K562 (cell line): ENCODE measurements at regions not wholly inside any gene's neighbourhood (a gene's known extent, or its start where the extent isn't known, plus 50 kb on each side); places are given as distances from the start of the nearest gene placed in this dataset.

Experiments used
- ATAC-seq: fragments of 200-7000 bp; cut with Tn5 transposase; 3 replicates; pipeline ENCODE4 v1.9.1; 2020; ENCODE audit warnings: moderate library complexity
- BruUV-seq: library from RNA; stranded (reverse); fragments of 400-500 nt; replicated peaks from 2 replicates; lab custom pipeline; 2021; lab: Mats Ljungman, UMichigan
- CTCF ChIA-PET: fragments of 300-600 bp; formaldehyde crosslinking; extraction: SDS; loops from one replicate; lab custom pipeline; 2021; ENCODE audit warnings: low intra/inter-chr PET ratio; lab: Yijun Ruan, JAX
- POLR2A ChIA-PET: fragments of 300-600, 350-650 bp; sonication (Branson Sonifier 250); formaldehyde crosslinking; extraction: SDS; loops from one replicate; lab custom pipeline; 2021; ENCODE audit warnings: antibody characterized with exemption, inconsistent platforms; lab: Yijun Ruan, JAX
- DNase-seq, 4 experiments: peaks; one replicate each; pipeline versions ENCODE4 v3.0.0 to v3.0.0-alpha.2; 2011 to 2018; ENCODE audit warnings: low spot score in 3 of 4, mixed read lengths in 3 of 4; ENCODE audit errors: extremely low read depth in 1 of 4
- FAIRE-seq: peaks from 2 replicates; lab custom pipeline; 2011; peaks lifted over from hg19 to GRCh38; lab: Jason Lieb, UNC
- H2AFZ ChIP-seq: 2 replicates; pipeline ENCODE4 v1.6.0; 2011; ENCODE audit warnings: low read depth, low read length, control low read depth, inconsistent platforms
- H3K27ac ChIP-seq: fragments of 200-600 bp; 3 replicates; pipeline ENCODE4 v1.8.0; 2011; ENCODE audit warnings: low read depth, mild to moderate bottlenecking, control low read depth, inconsistent platforms, low read length, moderate library complexity, mixed read lengths; ENCODE audit errors: extremely low read depth
- H3K27me3 ChIP-seq, 2 experiments: fragments of 300-600 bp in 1 of 2; 2 replicates in 1 of 2; 3 replicates in 1 of 2; pipeline versions ENCODE4 v1.6.0 to v1.8.0; 2011; ENCODE audit warnings: inconsistent platforms in 2 of 2, low read length in 2 of 2, mild to moderate bottlenecking in 1 of 2, mixed read lengths in 1 of 2, moderate library complexity in 1 of 2; ENCODE audit not compliant: control insufficient read depth in 2 of 2, insufficient read depth in 2 of 2
- H3K36me3 ChIP-seq: fragments of 300-600 bp; 3 replicates; pipeline ENCODE4 v1.8.0; 2011; ENCODE audit warnings: mild to moderate bottlenecking, low read length, inconsistent platforms; ENCODE audit not compliant: control insufficient read depth, insufficient read depth
- H3K4me1 ChIP-seq, 2 experiments: fragments of 200-600 bp in 1 of 2; replicated peaks in 1 of 2; 2 replicates in 1 of 2; 3 replicates in 1 of 2; pipeline versions ENCODE4 v1.5.1 to v1.8.0; 2011; ENCODE audit warnings: inconsistent platforms in 2 of 2, low read length in 2 of 2, mild to moderate bottlenecking in 1 of 2, mixed read lengths in 1 of 2, moderate library complexity in 1 of 2; ENCODE audit not compliant: control insufficient read depth in 2 of 2, insufficient read depth in 2 of 2
- H3K4me2 ChIP-seq: 2 replicates; pipeline ENCODE4 v1.6.1; 2011; ENCODE audit warnings: low read length, control low read depth, inconsistent platforms, mixed read lengths; ENCODE audit not compliant: insufficient read depth
- H3K4me3 ChIP-seq: fragments of 200-600 bp; sonication (generic), shearing (Covaris generic); 2 replicates; pipeline ENCODE4 v1.5.1; 2016; ENCODE audit warnings: control low read depth, inconsistent platforms
- H3K79me2 ChIP-seq: fragments of 200-600 bp; 3 replicates; pipeline ENCODE4 v1.8.0; 2011; ENCODE audit warnings: low read length, inconsistent platforms; ENCODE audit not compliant: control insufficient read depth, insufficient read depth
- H3K9ac ChIP-seq, 2 experiments: 2 replicates each; pipeline versions ENCODE4 v1.6.0 to v1.6.1; 2011; ENCODE audit warnings: low read depth in 2 of 2, low read length in 2 of 2, control low read depth in 1 of 2, inconsistent platforms in 1 of 2, mild to moderate bottlenecking in 1 of 2, mixed read lengths in 1 of 2; ENCODE audit not compliant: insufficient read depth in 1 of 2
- H3K9me1 ChIP-seq: one replicate; pipeline ENCODE4 v1.6.0; 2011; ENCODE audit warnings: inconsistent platforms, mild to moderate bottlenecking, low read length, moderate library complexity; ENCODE audit not compliant: control insufficient read depth, insufficient read depth
- H3K9me3 ChIP-seq: replicated peaks from 2 replicates; pipeline ENCODE4 v1.5.1; 2011; ENCODE audit warnings: low read depth, low read length, inconsistent platforms; ENCODE audit not compliant: control insufficient read depth, insufficient read depth
- H4K20me1 ChIP-seq: replicated peaks from 2 replicates; pipeline ENCODE4 v1.6.1; 2011; ENCODE audit warnings: low read length, inconsistent platforms, mixed read lengths; ENCODE audit not compliant: control insufficient read depth, insufficient read depth
- JUND ChIP-seq, 2 experiments: IDR thresholded peaks; 2 replicates in 1 of 2; 3 replicates in 1 of 2; pipeline ENCODE4 v1.6.1; 2011; ENCODE audit warnings: borderline replicate concordance in 2 of 2, low read depth in 2 of 2, low read length in 2 of 2, improper control_type of control experiment in 1 of 2, missing biosample characterization in 1 of 2, missing genetic modification characterization in 1 of 2, missing genetic modification reagents in 1 of 2
- KDM4B ChIP-seq, 2 experiments: fragments of 450-650 bp in 1 of 2; sonication (generic) in 1 of 2; IDR thresholded peaks; 2 replicates each; pipeline ENCODE4 v1.6.1; 2016 to 2017; ENCODE audit warnings: borderline replicate concordance in 2 of 2, antibody characterized with exemption in 1 of 2, low read depth in 1 of 2, mild to moderate bottlenecking in 1 of 2
- LARP7 ChIP-seq: fragments of 450-650 bp; IDR thresholded peaks from 2 replicates; pipeline ENCODE4 v1.6.1; 2016
- XRCC3 ChIP-seq: fragments of 450-650 bp; IDR thresholded peaks from 2 replicates; pipeline ENCODE4 v1.6.1; 2017; ENCODE audit warnings: mild to moderate bottlenecking, moderate library complexity
- YBX1 ChIP-seq: fragments of 450-650 bp; IDR thresholded peaks from 2 replicates; pipeline ENCODE4 v1.7.1; 2016; ENCODE audit warnings: mild to moderate bottlenecking
- ZKSCAN1 ChIP-seq: fragments of 150-350 bp; IDR thresholded peaks from 2 replicates; pipeline ENCODE4 v1.6.1; 2016; ENCODE audit warnings: low read depth, low read length
- ZNF274 ChIP-seq: IDR thresholded peaks from 2 replicates; pipeline ENCODE4 v1.6.1; 2011; ENCODE audit warnings: low read depth, mild to moderate bottlenecking, low read length, moderate library complexity, borderline replicate concordance
- ZNF668 ChIP-seq: fragments of 250-450 bp; sonication (Bioruptor Pico); IDR thresholded peaks from 2 replicates; pipeline ENCODE4 v1.8.0; 2022; ENCODE audit warnings: mild to moderate bottlenecking, inconsistent platforms
- WGBS: fragments of 100-300 bp; shearing (Covaris generic); methylation state at CpG from one replicate; pipeline ENCODE4 v1.1.6; 2016; ENCODE audit warnings: low coverage, mixed read lengths; ENCODE audit not compliant: insufficient coverage; ENCODE audit errors: missing lambda C conversion rate; 5-methylcytosine and 5-hydroxymethylcytosine counted together
- in situ Hi-C: fragments of 300-500 bp; cut with MboI; formaldehyde crosslinking; loops from 4 replicates; pipeline ENCODE4 v1.15.0; 2018; ENCODE audit warnings: inconsistent platforms, mixed read lengths
- intact Hi-C: fragments of 100-400 bp; cut with micrococcal nuclease; formaldehyde crosslinking; loops from 2 replicates; pipeline ENCODE4 v1.14.2; 2022
- TF ChIP-seq, protein P1 (sequence below): fragments of 250-450 bp; sonication (Bioruptor Pico); IDR thresholded peaks from 2 replicates; pipeline ENCODE4 v1.5.0; 2020; ENCODE audit warnings: mild to moderate bottlenecking, borderline replicate concordance
- TF ChIP-seq, protein P2 (sequence below): fragments of 450-650 bp; IDR thresholded peaks from 2 replicates; pipeline ENCODE4 v1.6.1; 2018; ENCODE audit warnings: mild to moderate bottlenecking, low read depth; ENCODE audit not compliant: partially characterized antibody
- TF ChIP-seq, protein P3 (sequence below): sonication (generic); formaldehyde crosslinking; IDR thresholded peaks from 2 replicates; pipeline ENCODE4 v1.5.0; 2020; ENCODE audit warnings: missing genetic modification reagents
- TF ChIP-seq, protein P4 (sequence below): fragments of 250-450 bp; sonication (Bioruptor Pico); IDR thresholded peaks from 2 replicates; pipeline ENCODE4 v1.4.0; 2020

DNA sequence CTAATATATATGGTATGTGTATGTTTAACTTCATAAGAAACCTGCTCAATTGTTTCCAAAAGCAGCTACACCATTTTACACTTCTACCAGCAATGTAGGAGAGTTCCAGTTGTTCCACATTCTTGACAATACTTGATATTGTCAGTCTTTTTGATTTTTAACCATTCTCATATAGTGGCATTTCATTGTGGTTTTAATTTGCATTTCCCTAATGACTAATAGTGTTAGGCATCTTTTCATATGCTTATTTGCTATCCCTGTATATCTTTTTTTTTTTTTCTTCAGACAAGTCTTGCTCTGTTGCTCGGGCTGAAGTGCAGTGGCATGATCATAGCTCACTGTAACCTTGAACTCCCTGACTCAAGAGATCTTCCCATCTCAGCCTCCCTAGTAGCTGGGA lies 58.2 kb upstream of the TRIM2 start:
- no peak for FAIRE-seq
- intact Hi-C loops, result loop anchor here (10.0 kb wide), 1 partner anchor 289 kb away; no protein-coding TSS in a partner anchor
- TF ChIP-seq JUND (IDR thresholded peaks at IDR 0.05; ENCODE audit: borderline replicate concordance, low read depth, low read length) (no peak), JUND (tag; IDR thresholded peaks at IDR 0.05; ENCODE audit: borderline replicate concordance, low read depth, low read length) (no peak), LARP7 (no peak), ZKSCAN1 (no peak), KDM4B (IDR thresholded peaks at IDR 0.05; ENCODE audit: borderline replicate concordance in 2 of 2, low read depth in 1 of 2) (no peak), XRCC3 (no peak), ZNF274 (no peak), YBX1 (no peak), ZNF668 (CRISPR knock-in tag) (no peak)
- TF ChIP-seq, protein P1, sequence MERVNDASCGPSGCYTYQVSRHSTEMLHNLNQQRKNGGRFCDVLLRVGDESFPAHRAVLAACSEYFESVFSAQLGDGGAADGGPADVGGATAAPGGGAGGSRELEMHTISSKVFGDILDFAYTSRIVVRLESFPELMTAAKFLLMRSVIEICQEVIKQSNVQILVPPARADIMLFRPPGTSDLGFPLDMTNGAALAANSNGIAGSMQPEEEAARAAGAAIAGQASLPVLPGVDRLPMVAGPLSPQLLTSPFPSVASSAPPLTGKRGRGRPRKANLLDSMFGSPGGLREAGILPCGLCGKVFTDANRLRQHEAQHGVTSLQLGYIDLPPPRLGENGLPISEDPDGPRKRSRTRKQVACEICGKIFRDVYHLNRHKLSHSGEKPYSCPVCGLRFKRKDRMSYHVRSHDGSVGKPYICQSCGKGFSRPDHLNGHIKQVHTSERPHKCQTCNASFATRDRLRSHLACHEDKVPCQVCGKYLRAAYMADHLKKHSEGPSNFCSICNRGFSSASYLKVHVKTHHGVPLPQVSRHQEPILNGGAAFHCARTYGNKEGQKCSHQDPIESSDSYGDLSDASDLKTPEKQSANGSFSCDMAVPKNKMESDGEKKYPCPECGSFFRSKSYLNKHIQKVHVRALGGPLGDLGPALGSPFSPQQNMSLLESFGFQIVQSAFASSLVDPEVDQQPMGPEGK, result no peak
- TF ChIP-seq, protein P2, sequence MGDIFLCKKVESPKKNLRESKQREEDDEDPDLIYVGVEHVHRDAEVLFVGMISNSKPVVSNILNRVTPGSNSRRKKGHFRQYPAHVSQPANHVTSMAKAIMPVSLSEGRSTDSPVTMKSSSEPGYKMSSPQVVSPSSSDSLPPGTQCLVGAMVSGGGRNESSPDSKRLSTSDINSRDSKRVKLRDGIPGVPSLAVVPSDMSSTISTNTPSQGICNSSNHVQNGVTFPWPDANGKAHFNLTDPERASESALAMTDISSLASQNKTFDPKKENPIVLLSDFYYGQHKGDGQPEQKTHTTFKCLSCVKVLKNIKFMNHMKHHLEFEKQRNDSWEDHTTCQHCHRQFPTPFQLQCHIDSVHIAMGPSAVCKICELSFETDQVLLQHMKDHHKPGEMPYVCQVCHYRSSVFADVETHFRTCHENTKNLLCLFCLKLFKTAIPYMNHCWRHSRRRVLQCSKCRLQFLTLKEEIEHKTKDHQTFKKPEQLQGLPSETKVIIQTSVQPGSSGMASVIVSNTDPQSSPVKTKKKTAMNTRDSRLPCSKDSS, result no peak
- TF ChIP-seq, protein P3, sequence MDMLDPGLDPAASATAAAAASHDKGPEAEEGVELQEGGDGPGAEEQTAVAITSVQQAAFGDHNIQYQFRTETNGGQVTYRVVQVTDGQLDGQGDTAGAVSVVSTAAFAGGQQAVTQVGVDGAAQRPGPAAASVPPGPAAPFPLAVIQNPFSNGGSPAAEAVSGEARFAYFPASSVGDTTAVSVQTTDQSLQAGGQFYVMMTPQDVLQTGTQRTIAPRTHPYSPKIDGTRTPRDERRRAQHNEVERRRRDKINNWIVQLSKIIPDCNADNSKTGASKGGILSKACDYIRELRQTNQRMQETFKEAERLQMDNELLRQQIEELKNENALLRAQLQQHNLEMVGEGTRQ (CRISPR knock-in tag), result no peak
- TF ChIP-seq, protein P4, sequence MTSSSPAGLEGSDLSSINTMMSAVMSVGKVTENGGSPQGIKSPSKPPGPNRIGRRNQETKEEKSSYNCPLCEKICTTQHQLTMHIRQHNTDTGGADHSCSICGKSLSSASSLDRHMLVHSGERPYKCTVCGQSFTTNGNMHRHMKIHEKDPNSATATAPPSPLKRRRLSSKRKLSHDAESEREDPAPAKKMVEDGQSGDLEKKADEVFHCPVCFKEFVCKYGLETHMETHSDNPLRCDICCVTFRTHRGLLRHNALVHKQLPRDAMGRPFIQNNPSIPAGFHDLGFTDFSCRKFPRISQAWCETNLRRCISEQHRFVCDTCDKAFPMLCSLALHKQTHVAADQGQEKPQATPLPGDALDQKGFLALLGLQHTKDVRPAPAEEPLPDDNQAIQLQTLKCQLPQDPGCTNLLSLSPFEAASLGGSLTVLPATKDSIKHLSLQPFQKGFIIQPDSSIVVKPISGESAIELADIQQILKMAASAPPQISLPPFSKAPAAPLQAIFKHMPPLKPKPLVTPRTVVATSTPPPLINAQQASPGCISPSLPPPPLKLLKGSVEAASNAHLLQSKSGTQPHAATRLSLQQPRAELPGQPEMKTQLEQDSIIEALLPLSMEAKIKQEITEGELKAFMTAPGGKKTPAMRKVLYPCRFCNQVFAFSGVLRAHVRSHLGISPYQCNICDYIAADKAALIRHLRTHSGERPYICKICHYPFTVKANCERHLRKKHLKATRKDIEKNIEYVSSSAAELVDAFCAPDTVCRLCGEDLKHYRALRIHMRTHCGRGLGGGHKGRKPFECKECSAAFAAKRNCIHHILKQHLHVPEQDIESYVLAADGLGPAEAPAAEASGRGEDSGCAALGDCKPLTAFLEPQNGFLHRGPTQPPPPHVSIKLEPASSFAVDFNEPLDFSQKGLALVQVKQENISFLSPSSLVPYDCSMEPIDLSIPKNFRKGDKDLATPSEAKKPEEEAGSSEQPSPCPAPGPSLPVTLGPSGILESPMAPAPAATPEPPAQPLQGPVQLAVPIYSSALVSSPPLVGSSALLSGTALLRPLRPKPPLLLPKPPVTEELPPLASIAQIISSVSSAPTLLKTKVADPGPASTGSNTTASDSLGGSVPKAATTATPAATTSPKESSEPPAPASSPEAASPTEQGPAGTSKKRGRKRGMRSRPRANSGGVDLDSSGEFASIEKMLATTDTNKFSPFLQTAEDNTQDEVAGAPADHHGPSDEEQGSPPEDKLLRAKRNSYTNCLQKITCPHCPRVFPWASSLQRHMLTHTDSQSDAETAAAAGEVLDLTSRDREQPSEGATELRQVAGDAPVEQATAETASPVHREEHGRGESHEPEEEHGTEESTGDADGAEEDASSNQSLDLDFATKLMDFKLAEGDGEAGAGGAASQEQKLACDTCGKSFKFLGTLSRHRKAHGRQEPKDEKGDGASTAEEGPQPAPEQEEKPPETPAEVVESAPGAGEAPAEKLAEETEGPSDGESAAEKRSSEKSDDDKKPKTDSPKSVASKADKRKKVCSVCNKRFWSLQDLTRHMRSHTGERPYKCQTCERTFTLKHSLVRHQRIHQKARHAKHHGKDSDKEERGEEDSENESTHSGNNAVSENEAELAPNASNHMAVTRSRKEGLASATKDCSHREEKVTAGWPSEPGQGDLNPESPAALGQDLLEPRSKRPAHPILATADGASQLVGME (CRISPR knock-in tag), result no peak

More for the DNA sequence above, 58.2 kb upstream of the TRIM2 start:
- no peak for DNase-seq
- ATAC-seq, result no peak
- Histone ChIP-seq H3K4me1 (peaks cover 0 to 9% of the 10 kb centered on the region in 2 experiments; a peak in 2 of 5 replicates), H3K9me1 (no peaks in the 10 kb centered on the region), H3K4me3 (no peak overlapping the region), H3K27me3 (peaks cover 2 to 4% of the 10 kb centered on the region in 2 experiments; a peak in 1 of 5 replicates), H3K27ac (no peak overlapping the region), H3K4me2 (no peak overlapping the region), H2AFZ (no peak overlapping the region), H3K9ac (no peak overlapping the region), H3K79me2 (no peaks in the 10 kb centered on the region), H4K20me1 (no peaks in the 10 kb centered on the region), H3K36me3 (no peaks in the 10 kb centered on the region), H3K9me3 (no peaks in the 10 kb centered on the region)
- WGBS, result 60% methylated on average over 1 of the region's 1 CpG
- in situ Hi-C loops, result loop anchor here (10.0 kb wide), 1 partner anchor 179 kb away; no protein-coding TSS in a partner anchor
- ChIA-PET POLR2A (interaction anchor here (0.7 to 0.8 kb wide), 2 partner anchors 105 to 185 kb away, joined by 3 read pairs; no protein-coding TSS in a partner anchor), CTCF (no interaction called here)
- no TSS peak for BruUV-seq
